ENCODE measurements at regions not wholly inside any gene's neighbourhood (a gene's known extent, or its start where the extent isn't known, plus 50 kb on each side); places are given as distances from the start of the nearest gene placed in this dataset.
A peak's percentile ranks its signal among the peaks of the same experiment; 100 is the strongest.

DNA sequence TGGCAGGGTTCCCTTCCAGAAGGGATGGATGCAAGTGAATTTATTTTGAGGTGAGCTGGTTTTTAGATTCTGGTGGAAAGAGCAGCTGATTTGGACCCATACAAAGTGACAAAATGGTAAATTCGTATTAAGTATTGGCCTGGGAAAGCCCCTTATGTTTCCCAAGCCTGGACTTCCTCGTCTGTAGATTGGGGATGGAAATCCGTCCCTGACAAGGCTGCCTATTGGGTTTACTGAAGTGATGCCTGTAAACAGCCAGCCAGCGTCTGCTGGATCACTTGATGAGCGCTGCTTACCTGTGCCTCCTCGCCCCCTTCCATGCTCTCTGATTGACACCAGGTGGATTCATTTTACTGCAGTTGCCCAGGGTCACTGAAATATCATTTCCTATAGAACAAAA lies 233.8 kb downstream of the GADD45G start:
- ATAC-seq (no peak), DNase-seq (no peak)
- Histone ChIP-seq H3K36me3 (no peaks in the 10 kb centered on the region), H3K27me3 (ENCODE audit: low read depth) (no peaks in the 10 kb centered on the region), H3K27ac (no peak overlapping the region), H3K4me1 (peaks cover 26% of the 10 kb centered on the region), H3K4me3 (no peak overlapping the region), H3K9me3 (no peaks in the 10 kb centered on the region)
- TF ChIP-seq, protein P1, sequence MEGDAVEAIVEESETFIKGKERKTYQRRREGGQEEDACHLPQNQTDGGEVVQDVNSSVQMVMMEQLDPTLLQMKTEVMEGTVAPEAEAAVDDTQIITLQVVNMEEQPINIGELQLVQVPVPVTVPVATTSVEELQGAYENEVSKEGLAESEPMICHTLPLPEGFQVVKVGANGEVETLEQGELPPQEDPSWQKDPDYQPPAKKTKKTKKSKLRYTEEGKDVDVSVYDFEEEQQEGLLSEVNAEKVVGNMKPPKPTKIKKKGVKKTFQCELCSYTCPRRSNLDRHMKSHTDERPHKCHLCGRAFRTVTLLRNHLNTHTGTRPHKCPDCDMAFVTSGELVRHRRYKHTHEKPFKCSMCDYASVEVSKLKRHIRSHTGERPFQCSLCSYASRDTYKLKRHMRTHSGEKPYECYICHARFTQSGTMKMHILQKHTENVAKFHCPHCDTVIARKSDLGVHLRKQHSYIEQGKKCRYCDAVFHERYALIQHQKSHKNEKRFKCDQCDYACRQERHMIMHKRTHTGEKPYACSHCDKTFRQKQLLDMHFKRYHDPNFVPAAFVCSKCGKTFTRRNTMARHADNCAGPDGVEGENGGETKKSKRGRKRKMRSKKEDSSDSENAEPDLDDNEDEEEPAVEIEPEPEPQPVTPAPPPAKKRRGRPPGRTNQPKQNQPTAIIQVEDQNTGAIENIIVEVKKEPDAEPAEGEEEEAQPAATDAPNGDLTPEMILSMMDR (IDR thresholded peaks at IDR 0.05): no peak
- intact Hi-C loops (cut with DNase I): no loop called here

GRCh38 chr9:89839449-89839848 lies 234.6 kb downstream of the GADD45G start:
- Histone ChIP-seq H3K27me3 (ENCODE audit: low read depth) (no peaks in the 10 kb centered on the region), H3K4me3 (no peak overlapping the region), H3K9me3 (no peaks in the 10 kb centered on the region), H3K27ac (no peak overlapping the region), H3K36me3 (no peaks in the 10 kb centered on the region), H3K4me1 (peaks cover 34% of the 10 kb centered on the region)
- no peak for ATAC-seq
- TF ChIP-seq, protein P1 (IDR thresholded peaks at IDR 0.05): no peak
- intact Hi-C loops (cut with DNase I): no loop called here
- no peak for DNase-seq

- ATAC-seq (no peak), DNase-seq (no peak)
- no peak overlapping the region for H3K27ac ChIP-seq
- H3K36me3 ChIP-seq: no peaks in the 10 kb centered on the region
- H3K27me3 ChIP-seq (ENCODE audit: low read depth): no peaks in the 10 kb centered on the region
- intact Hi-C loops (cut with DNase I): no loop called here
- H3K9me3 ChIP-seq: no peaks in the 10 kb centered on the region
- H3K4me3 ChIP-seq: no peak overlapping the region
- TF ChIP-seq, protein P1 (IDR thresholded peaks at IDR 0.05): no peak
- peaks cover 34% of the 10 kb centered on the region for H3K4me1 ChIP-seq
Measured at GRCh38 chr9:89839952-89840351, 235.1 kb downstream of the GADD45G start.

DNA sequence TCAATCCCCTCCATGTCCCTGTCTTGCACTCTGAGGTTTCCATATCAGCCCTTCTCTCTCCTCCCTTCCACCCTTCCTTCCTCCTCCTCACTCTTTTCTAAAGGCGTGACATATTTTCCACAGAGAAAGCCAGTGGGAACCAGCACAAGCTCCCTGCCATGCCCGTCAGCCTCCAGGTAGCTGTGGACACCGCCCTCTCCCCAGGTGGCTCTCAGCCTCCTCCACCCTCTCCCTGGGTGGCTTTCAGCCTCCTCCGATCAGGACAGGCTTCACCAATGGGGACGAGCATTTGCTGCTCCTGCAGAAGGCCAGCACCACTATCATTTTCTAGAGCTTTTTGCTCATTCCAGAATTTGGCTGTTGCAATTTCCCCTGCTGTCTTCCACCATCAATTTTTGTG lies 236.6 kb downstream of the GADD45G start:
- Histone ChIP-seq H3K27me3 (ENCODE audit: low read depth) (no peaks in the 10 kb centered on the region), H3K4me3 (no peak overlapping the region), H3K4me1 (peaks cover 42% of the 10 kb centered on the region), H3K36me3 (no peaks in the 10 kb centered on the region), H3K27ac (no peak overlapping the region), H3K9me3 (no peaks in the 10 kb centered on the region)
- DNase-seq: no peak
- no peak for ATAC-seq
- TF ChIP-seq, protein P1 (IDR thresholded peaks at IDR 0.05): no peak
- intact Hi-C loops (cut with DNase I): no loop called here

GRCh38 chr9:89842267-89842768 lies 237.5 kb downstream of the GADD45G start:
- Histone ChIP-seq H3K4me1 (peaks cover 42% of the 10 kb centered on the region), H3K27ac (no peak overlapping the region), H3K9me3 (no peaks in the 10 kb centered on the region), H3K36me3 (no peaks in the 10 kb centered on the region), H3K27me3 (ENCODE audit: low read depth) (no peaks in the 10 kb centered on the region), H3K4me3 (no peak overlapping the region)
- TF ChIP-seq, protein P1 (IDR thresholded peaks at IDR 0.05): no peak
- ATAC-seq (peak; percentile 46 to 49), DNase-seq (peak; percentile 59)
- intact Hi-C loops (cut with DNase I): no loop called here

DNA sequence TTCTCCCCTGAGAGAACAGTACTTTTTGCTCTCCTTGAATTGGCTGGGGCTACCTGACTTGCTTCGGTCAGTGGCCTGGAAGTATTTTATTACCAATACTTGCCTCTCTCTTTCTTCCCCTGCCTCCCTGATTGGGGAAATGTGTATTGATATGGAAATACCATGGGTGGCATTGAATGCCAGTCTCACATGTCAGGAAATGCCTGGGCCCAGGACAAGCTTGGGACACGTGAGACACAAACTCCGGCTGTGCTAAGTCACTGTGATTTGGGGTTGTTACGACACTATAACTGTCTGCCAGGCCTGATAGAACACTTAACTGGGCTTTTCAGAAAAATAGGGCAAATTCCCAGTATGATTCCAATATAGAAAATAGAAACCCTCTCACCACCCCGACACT lies 238.3 kb downstream of the GADD45G start:
- TF ChIP-seq, protein P1 (IDR thresholded peaks at IDR 0.05): no peak
- intact Hi-C loops (cut with DNase I): no loop called here
- Histone ChIP-seq H3K27ac (peak overlapping the region; percentile 33), H3K4me3 (no peak overlapping the region), H3K9me3 (no peaks in the 10 kb centered on the region), H3K36me3 (no peaks in the 10 kb centered on the region), H3K4me1 (peaks cover 42% of the 10 kb centered on the region), H3K27me3 (ENCODE audit: low read depth) (no peaks in the 10 kb centered on the region)
- DNase-seq: no peak
- ATAC-seq: no peak

Data from lower lobe of right lung (tissue), 2 donors.